HepG2 (cell line): ENCODE measurements at regions not wholly inside any gene's neighbourhood (a gene's known extent, or its start where the extent isn't known, plus 50 kb on each side); places are given as distances from the start of the nearest gene placed in this dataset.

Source experiments
- BCL6 ChIP-seq: IDR thresholded peaks from 2 replicates; pipeline ENCODE4 v1.6.1; 2016; ENCODE audit warnings: missing genetic modification reagents, missing compliant biosample characterization
- BHLHE40 ChIP-seq: IDR thresholded peaks from 2 replicates; pipeline ENCODE4 v1.6.1; 2011; ENCODE audit warnings: low read length, improper control_type of control experiment
- CEBPG ChIP-seq: IDR thresholded peaks from 2 replicates; pipeline ENCODE4 v1.6.1; 2016
- CREM ChIP-seq, 2 experiments: sonication (generic) in 1 of 2; formaldehyde crosslinking in 1 of 2; IDR thresholded peaks; 2 replicates each; pipeline versions ENCODE4 v1.4.0 to v1.6.1; 2016 to 2020; ENCODE audit warnings: antibody characterized with exemption in 1 of 2, mild to moderate bottlenecking in 1 of 2, missing genetic modification reagents in 1 of 2
- ELF1 ChIP-seq: sonication (generic); formaldehyde crosslinking; IDR thresholded peaks from 2 replicates; pipeline ENCODE4 v1.4.0; 2020; ENCODE audit warnings: missing genetic modification reagents
- EP300 ChIP-seq, 3 experiments: sonication (generic) in 1 of 3; formaldehyde crosslinking in 1 of 3; IDR thresholded peaks; 2 replicates each; pipeline versions ENCODE4 v1.5.1 to v1.6.1; 2011 to 2020; ENCODE audit warnings: low read depth in 2 of 3, low read length in 2 of 3, borderline replicate concordance in 1 of 3, improper control_type of control experiment in 1 of 3, mild to moderate bottlenecking in 1 of 3, missing genetic modification reagents in 1 of 3, moderate library complexity in 1 of 3
- FOXA3 ChIP-seq: IDR thresholded peaks from 2 replicates; pipeline ENCODE4 v1.6.1; 2016; ENCODE audit warnings: missing genetic modification reagents, missing compliant biosample characterization
- GATA4 ChIP-seq: sonication (generic); IDR thresholded peaks from 2 replicates; pipeline ENCODE4 v1.6.1; 2016; ENCODE audit warnings: antibody characterized with exemption, low read depth, borderline replicate concordance
- HMG20A ChIP-seq: IDR thresholded peaks from 2 replicates; pipeline ENCODE4 v1.6.1; 2016; ENCODE audit warnings: borderline replicate concordance
- HNF4G ChIP-seq, 2 experiments: sonication (generic) in 1 of 2; formaldehyde crosslinking in 1 of 2; IDR thresholded peaks; 2 replicates each; pipeline versions ENCODE4 v1.4.0 to v1.6.1; 2011 to 2020; ENCODE audit warnings: borderline replicate concordance in 2 of 2, low read depth in 2 of 2, mild to moderate bottlenecking in 2 of 2, low read length in 1 of 2, missing genetic modification reagents in 1 of 2, moderate library complexity in 1 of 2
- MIXL1 ChIP-seq: IDR thresholded peaks from 2 replicates; pipeline ENCODE4 v1.6.1; 2016
- NCOA2 ChIP-seq: sonication (generic); formaldehyde crosslinking; IDR thresholded peaks from 2 replicates; pipeline ENCODE4 v1.8.0; 2022; ENCODE audit warnings: inconsistent platforms
- NCOR1 ChIP-seq: fragments of 200-600 bp; sonication (generic); IDR thresholded peaks from 2 replicates; pipeline ENCODE4 v1.7.0; 2017; ENCODE audit warnings: antibody characterized with exemption, low read length, borderline replicate concordance
- NFE2L1 ChIP-seq: sonication (generic); formaldehyde crosslinking; IDR thresholded peaks from 2 replicates; pipeline ENCODE4 v1.4.0; 2020; ENCODE audit warnings: missing genetic modification reagents, mild to moderate bottlenecking, borderline replicate concordance
- NFKB2 ChIP-seq: sonication (generic); formaldehyde crosslinking; IDR thresholded peaks from 2 replicates; pipeline ENCODE4 v1.4.0; 2020; ENCODE audit warnings: missing genetic modification reagents, borderline replicate concordance
- PRMT3 ChIP-seq: sonication (generic); formaldehyde crosslinking; IDR thresholded peaks from 2 replicates; pipeline ENCODE4 v1.8.1; 2022; ENCODE audit warnings: low read depth, mild to moderate bottlenecking, moderate library complexity, missing genetic modification reagents, borderline replicate concordance
- SOX6 ChIP-seq, 2 experiments: fragments of 450-650 bp in 1 of 2; sonication (generic) in 1 of 2; formaldehyde crosslinking in 1 of 2; IDR thresholded peaks; 2 replicates each; pipeline versions ENCODE4 v1.4.0 to v1.6.1; 2017 to 2020; ENCODE audit warnings: antibody characterized with exemption in 1 of 2, mild to moderate bottlenecking in 1 of 2, missing genetic modification reagents in 1 of 2
- TBX2 ChIP-seq: sonication (generic); formaldehyde crosslinking; IDR thresholded peaks from 2 replicates; pipeline ENCODE4 v1.5.0; 2020; ENCODE audit warnings: missing genetic modification reagents, mild to moderate bottlenecking, borderline replicate concordance
- TMF1 ChIP-seq: sonication (generic); formaldehyde crosslinking; IDR thresholded peaks from 2 replicates; pipeline ENCODE4 v1.8.1; 2022; ENCODE audit warnings: low read depth, missing genetic modification reagents
- ZNF354B ChIP-seq: sonication (generic); formaldehyde crosslinking; IDR thresholded peaks from 2 replicates; pipeline ENCODE4 v1.8.0; 2022; ENCODE audit warnings: mild to moderate bottlenecking, missing genetic modification reagents
- ZNF644 ChIP-seq: IDR thresholded peaks from 2 replicates; pipeline ENCODE4 v1.6.1; 2016; ENCODE audit warnings: low read depth
- TF ChIP-seq, protein P1 (sequence below): sonication (generic); formaldehyde crosslinking; IDR thresholded peaks from 2 replicates; pipeline ENCODE4 v1.4.0; 2020; ENCODE audit warnings: missing genetic modification reagents, borderline replicate concordance
- TF ChIP-seq, protein P2 (sequence below): IDR thresholded peaks from 2 replicates; pipeline ENCODE4 v1.4.0; 2020; ENCODE audit warnings: mild to moderate bottlenecking, missing genetic modification reagents
- TF ChIP-seq, protein P3 (sequence below): IDR thresholded peaks from 2 replicates; pipeline ENCODE4 v1.6.1; 2016

DNA sequence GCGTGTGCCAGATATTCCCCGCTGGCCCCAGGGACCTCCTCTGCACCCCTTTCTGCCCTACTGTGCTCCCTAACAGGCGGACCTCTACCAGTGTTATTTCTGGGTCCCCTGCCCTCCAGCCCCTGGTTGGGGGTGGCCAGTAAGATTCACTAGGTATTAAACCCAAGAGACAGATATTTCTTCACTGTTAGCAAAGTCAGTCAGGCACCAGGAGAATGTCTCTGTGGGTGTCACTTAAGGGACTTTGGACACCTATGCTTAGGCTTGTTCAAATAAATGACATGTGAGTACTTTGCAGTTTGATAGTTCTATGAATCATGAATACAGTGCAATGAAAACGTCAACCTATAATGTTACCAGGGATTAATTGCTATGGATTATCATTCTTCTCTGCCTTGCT lies 234.3 kb upstream of the IGFBP3 start (continued):
- TF ChIP-seq, protein P1, sequence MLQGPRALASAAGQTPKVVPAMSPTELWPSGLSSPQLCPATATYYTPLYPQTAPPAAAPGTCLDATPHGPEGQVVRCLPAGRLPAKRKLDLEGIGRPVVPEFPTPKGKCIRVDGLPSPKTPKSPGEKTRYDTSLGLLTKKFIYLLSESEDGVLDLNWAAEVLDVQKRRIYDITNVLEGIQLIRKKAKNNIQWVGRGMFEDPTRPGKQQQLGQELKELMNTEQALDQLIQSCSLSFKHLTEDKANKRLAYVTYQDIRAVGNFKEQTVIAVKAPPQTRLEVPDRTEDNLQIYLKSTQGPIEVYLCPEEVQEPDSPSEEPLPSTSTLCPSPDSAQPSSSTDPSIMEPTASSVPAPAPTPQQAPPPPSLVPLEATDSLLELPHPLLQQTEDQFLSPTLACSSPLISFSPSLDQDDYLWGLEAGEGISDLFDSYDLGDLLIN (CRISPR knock-in tag): no peak
- TF ChIP-seq BCL6 (CRISPR knock-in tag) (peak; percentile 45), NCOR1 (peak; percentile 74; the same call in 1 of the 2 replicates), PRMT3 (CRISPR knock-in tag) (no peak), CEBPG (CRISPR knock-in tag) (peak; percentile 49; the same call in 1 of the 2 replicates), GATA4 (no peak), CREM (IDR thresholded peaks at IDR 0.05) (peak; percentile 26; the same call in 1 of the 2 replicates), CREM (CRISPR knock-in tag; IDR thresholded peaks at IDR 0.05) (no peak), FOXA3 (peak; percentile 45; the same call in 1 of the 2 replicates), MIXL1 (CRISPR knock-in tag) (0 out of 2 replicates have a peak, but pooled peaks have one; percentile 21), BHLHE40 (peak; percentile 58; the same call in 1 of the 2 replicates), ELF1 (no peak), NFE2L1 (CRISPR knock-in tag) (no peak), HNF4G (IDR thresholded peaks at IDR 0.05; ENCODE audit: borderline replicate concordance, low read depth, low read length) (peak; percentile 67; the same call in 1 of the 2 replicates), HNF4G (CRISPR knock-in tag; IDR thresholded peaks at IDR 0.05; ENCODE audit: borderline replicate concordance, low read depth) (no peak; the same call in 1 of the 2 replicates), TMF1 (no peak), TBX2 (CRISPR knock-in tag) (no peak), ZNF354B (CRISPR knock-in tag) (no peak), NCOA2 (CRISPR knock-in tag) (peak; percentile 37; the same call in 1 of the 2 replicates), HMG20A (CRISPR knock-in tag) (peak; percentile 76; the same call in 1 of the 2 replicates), ZNF644 (CRISPR knock-in tag) (0 out of 2 replicates have a peak, but pooled peaks have one; percentile 19), SOX6 (IDR thresholded peaks at IDR 0.05) (no peak), SOX6 (CRISPR knock-in tag; IDR thresholded peaks at IDR 0.05) (peak; percentile 45; the same call in 1 of the 2 replicates), NFKB2 (CRISPR knock-in tag) (no peak), EP300 (IDR thresholded peaks at IDR 0.05; ENCODE audit: low read depth in 2 of 2, low read length in 2 of 2) (peak in 1 of 2 experiments; percentile 54; a peak in 1 of 4 replicates), EP300 (CRISPR knock-in tag; IDR thresholded peaks at IDR 0.05; ENCODE audit: borderline replicate concordance) (no peak)
- TF ChIP-seq, protein P2, sequence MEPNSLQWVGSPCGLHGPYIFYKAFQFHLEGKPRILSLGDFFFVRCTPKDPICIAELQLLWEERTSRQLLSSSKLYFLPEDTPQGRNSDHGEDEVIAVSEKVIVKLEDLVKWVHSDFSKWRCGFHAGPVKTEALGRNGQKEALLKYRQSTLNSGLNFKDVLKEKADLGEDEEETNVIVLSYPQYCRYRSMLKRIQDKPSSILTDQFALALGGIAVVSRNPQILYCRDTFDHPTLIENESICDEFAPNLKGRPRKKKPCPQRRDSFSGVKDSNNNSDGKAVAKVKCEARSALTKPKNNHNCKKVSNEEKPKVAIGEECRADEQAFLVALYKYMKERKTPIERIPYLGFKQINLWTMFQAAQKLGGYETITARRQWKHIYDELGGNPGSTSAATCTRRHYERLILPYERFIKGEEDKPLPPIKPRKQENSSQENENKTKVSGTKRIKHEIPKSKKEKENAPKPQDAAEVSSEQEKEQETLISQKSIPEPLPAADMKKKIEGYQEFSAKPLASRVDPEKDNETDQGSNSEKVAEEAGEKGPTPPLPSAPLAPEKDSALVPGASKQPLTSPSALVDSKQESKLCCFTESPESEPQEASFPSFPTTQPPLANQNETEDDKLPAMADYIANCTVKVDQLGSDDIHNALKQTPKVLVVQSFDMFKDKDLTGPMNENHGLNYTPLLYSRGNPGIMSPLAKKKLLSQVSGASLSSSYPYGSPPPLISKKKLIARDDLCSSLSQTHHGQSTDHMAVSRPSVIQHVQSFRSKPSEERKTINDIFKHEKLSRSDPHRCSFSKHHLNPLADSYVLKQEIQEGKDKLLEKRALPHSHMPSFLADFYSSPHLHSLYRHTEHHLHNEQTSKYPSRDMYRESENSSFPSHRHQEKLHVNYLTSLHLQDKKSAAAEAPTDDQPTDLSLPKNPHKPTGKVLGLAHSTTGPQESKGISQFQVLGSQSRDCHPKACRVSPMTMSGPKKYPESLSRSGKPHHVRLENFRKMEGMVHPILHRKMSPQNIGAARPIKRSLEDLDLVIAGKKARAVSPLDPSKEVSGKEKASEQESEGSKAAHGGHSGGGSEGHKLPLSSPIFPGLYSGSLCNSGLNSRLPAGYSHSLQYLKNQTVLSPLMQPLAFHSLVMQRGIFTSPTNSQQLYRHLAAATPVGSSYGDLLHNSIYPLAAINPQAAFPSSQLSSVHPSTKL (CRISPR knock-in tag): peak; percentile 78
- TF ChIP-seq, protein P3, sequence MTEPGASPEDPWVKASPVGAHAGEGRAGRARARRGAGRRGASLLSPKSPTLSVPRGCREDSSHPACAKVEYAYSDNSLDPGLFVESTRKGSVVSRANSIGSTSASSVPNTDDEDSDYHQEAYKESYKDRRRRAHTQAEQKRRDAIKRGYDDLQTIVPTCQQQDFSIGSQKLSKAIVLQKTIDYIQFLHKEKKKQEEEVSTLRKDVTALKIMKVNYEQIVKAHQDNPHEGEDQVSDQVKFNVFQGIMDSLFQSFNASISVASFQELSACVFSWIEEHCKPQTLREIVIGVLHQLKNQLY: peak; percentile 84
